SU-DHL-6 (cell line): ENCODE measurements at regions not wholly inside any gene's neighbourhood (a gene's known extent, or its start where the extent isn't known, plus 50 kb on each side); places are given as distances from the start of the nearest gene placed in this dataset.

ENCODE experiments used
- CTCF ChIP-seq: fragments of 200-600 bp; sonication (generic); IDR thresholded peaks from one replicate; pipeline ENCODE4 v1.5.1; 2017; ENCODE audit warnings: antibody characterized with exemption, mild to moderate bottlenecking, low read length, moderate library complexity; ENCODE audit not compliant: insufficient read depth, poor library complexity, severe bottlenecking
- EZH2phosphoT487 ChIP-seq: fragments of 200-600 bp; sonication (generic), shearing (Covaris generic); conservative IDR thresholded peaks from 2 replicates; pipeline ENCODE4 v1.6.1; 2018; ENCODE audit warnings: mild to moderate bottlenecking, antibody characterized with exemption, low read length, moderate library complexity, mixed read lengths

GRCh38 chr14:42095155-42095554 is 488.5 kb downstream of the LRFN5 start:
- TF ChIP-seq CTCF = no peak
- TF ChIP-seq EZH2phosphoT487 = no peak
